ENCODE measurements at regions not wholly inside any gene's neighbourhood (a gene's known extent, or its start where the extent isn't known, plus 50 kb on each side); places are given as distances from the start of the nearest gene placed in this dataset.

- TF ChIP-seq POLR2A (IDR thresholded peaks at IDR 0.05; ENCODE audit: low read depth, low read length) (no peak), POLR2AphosphoS5 (IDR thresholded peaks at IDR 0.05; ENCODE audit: low read depth, low read length) (no peak)
These were observed 596.5 kb upstream of the POT1 start for GRCh38 chr7:125526092-125526491.
